Kidney (tissue), 13 donors: ENCODE measurements at regions not wholly inside any gene's neighbourhood (a gene's known extent, or its start where the extent isn't known, plus 50 kb on each side); places are given as distances from the start of the nearest gene placed in this dataset.

Experiments used
- DNase-seq, 5 donors: peaks; one replicate each; pipeline ENCODE4 v3.0.0-alpha.2; 2013 to 2020
- FAIRE-seq: peaks from 2 replicates; lab custom pipeline; 2012; peaks lifted over from hg19 to GRCh38; lab: Jason Lieb, UNC
- H3K27ac ChIP-seq, 2 donors: one replicate each; pipeline ENCODE4 v1.7.0; 2013; ENCODE audit warnings: low read depth in 2 of 2, low read length in 2 of 2, inconsistent platforms in 1 of 2
- H3K27me3 ChIP-seq: one replicate; pipeline ENCODE4 v1.7.1; 2013; ENCODE audit warnings: low read length, inconsistent platforms; ENCODE audit not compliant: control insufficient read depth, insufficient read depth
- H3K36me3 ChIP-seq, 3 donors: one replicate each; pipeline versions ENCODE4 v1.7.0 to v1.7.1; 2013; ENCODE audit warnings: low read length in 3 of 3, control low read depth in 1 of 3, inconsistent platforms in 1 of 3; ENCODE audit not compliant: insufficient read depth in 3 of 3, control insufficient read depth in 2 of 3
- H3K4me1 ChIP-seq, 3 donors: one replicate each; pipeline versions ENCODE4 v1.7.0 to v1.7.1; 2013; ENCODE audit warnings: low read length in 3 of 3, inconsistent platforms in 1 of 3, low read depth in 1 of 3; ENCODE audit not compliant: control insufficient read depth in 2 of 3, insufficient read depth in 2 of 3
- H3K4me3 ChIP-seq, 3 donors: one replicate each; pipeline versions ENCODE4 v1.7.0 to v1.8.1; 2013; ENCODE audit warnings: low read length in 3 of 3, control low read depth in 1 of 3, inconsistent platforms in 1 of 3
- H3K9ac ChIP-seq, 3 donors: one replicate each; pipeline versions ENCODE4 v1.7.0 to v1.7.1; 2013; ENCODE audit warnings: low read length in 3 of 3, control low read depth in 1 of 3, inconsistent platforms in 1 of 3
- H3K9me3 ChIP-seq, 3 donors: one replicate each; pipeline versions ENCODE4 v1.7.0 to v1.7.1; 2013; ENCODE audit warnings: low read length in 3 of 3, control low read depth in 1 of 3, inconsistent platforms in 1 of 3; ENCODE audit not compliant: control insufficient read depth in 2 of 3, insufficient read depth in 1 of 3
- CTCF ChIP-seq: IDR thresholded peaks from 3 replicates; pipeline ENCODE4 v1.5.1; 2012; ENCODE audit warnings: mild to moderate bottlenecking, moderate library complexity, borderline replicate concordance; ENCODE audit not compliant: insufficient read depth; ENCODE audit errors: extremely low read depth
- intact Hi-C: fragments of 100-400 bp; cut with DNase I; formaldehyde crosslinking; loops from one replicate; pipeline ENCODE4 v1.11.1; 2022
- donor health status: control.
- donor health status: control.
- donor health status: control.
- donor health status: control.
- donor health status: control.
- donor health status: DM: yes; HTN: yes; CAD: no.
- donor health status: Normal renal cell carcinoma (clear cell type).

- no peaks in the 10 kb centered on the region for H3K4me1 ChIP-seq
- FAIRE-seq (no peak), DNase-seq (peak in 3 of 5 donors; percentile 18 to 50 (median 38))
- H3K27me3 ChIP-seq = no peaks in the 10 kb centered on the region
- H3K9me3 ChIP-seq = no peaks in the 10 kb centered on the region
- no peak overlapping the region for H3K4me3 ChIP-seq
- intact Hi-C loops = no loop called here
- H3K36me3 ChIP-seq = no peaks in the 10 kb centered on the region
- TF ChIP-seq CTCF = no peak
- no peak overlapping the region for H3K27ac ChIP-seq
- H3K9ac ChIP-seq = no peak overlapping the region
Measured at GRCh38 chr13:104847922-104848321, 1687.5 kb downstream of the EFNB2 start.

GRCh38 chr13:104843401-104843800 is 1692.1 kb downstream of the EFNB2 start:
- H3K27ac ChIP-seq = no peak overlapping the region
- DNase-seq (no peak), FAIRE-seq (no peak)
- H3K9ac ChIP-seq = no peak overlapping the region
- H3K4me1 ChIP-seq = no peaks in the 10 kb centered on the region
- H3K27me3 ChIP-seq = no peaks in the 10 kb centered on the region
- no peak for TF ChIP-seq CTCF
- H3K9me3 ChIP-seq = no peaks in the 10 kb centered on the region
- no peak overlapping the region for H3K4me3 ChIP-seq
- no peaks in the 10 kb centered on the region for H3K36me3 ChIP-seq
- intact Hi-C loops = no loop called here

GRCh38 chr13:104841110-104841509 is 1694.4 kb downstream of the EFNB2 start:
- intact Hi-C loops = no loop called here

More at GRCh38 chr13:104841110-104841509, 1694.4 kb downstream of the EFNB2 start:
- Histone ChIP-seq H3K4me3 (no peak overlapping the region), H3K9me3 (no peaks in the 10 kb centered on the region), H3K36me3 (no peaks in the 10 kb centered on the region), H3K4me1 (no peaks in the 10 kb centered on the region), H3K27ac (no peak overlapping the region), H3K9ac (no peak overlapping the region), H3K27me3 (no peaks in the 10 kb centered on the region)
- FAIRE-seq (no peak), DNase-seq (no peak)
- no peak for TF ChIP-seq CTCF
